Loucy (cell line): ENCODE measurements at regions not wholly inside any gene's neighbourhood (a gene's known extent, or its start where the extent isn't known, plus 50 kb on each side); places are given as distances from the start of the nearest gene placed in this dataset.

Experiments used
- H2AFZ ChIP-seq: fragments of 200-600 bp; sonication (generic); 2 replicates; pipeline ENCODE4 v1.6.0; 2016; ENCODE audit warnings: antibody characterized with exemption, mild to moderate bottlenecking, low read length, moderate library complexity
- H3F3A ChIP-seq: fragments of 200-600 bp; 2 replicates; pipeline ENCODE4 v1.6.0; 2016; ENCODE audit warnings: antibody characterized with exemption, low read depth, mild to moderate bottlenecking
- H3K27me3 ChIP-seq: fragments of 200-600 bp; sonication (generic); 2 replicates; pipeline ENCODE4 v1.6.1; 2014; ENCODE audit warnings: low read length, mild to moderate bottlenecking; ENCODE audit not compliant: insufficient read depth, poor library complexity, severe bottlenecking
- H3K36me3 ChIP-seq: fragments of 200-600 bp; sonication (generic); 2 replicates; pipeline ENCODE4 v1.6.1; 2016; ENCODE audit warnings: low read length; ENCODE audit not compliant: insufficient read depth
- H3K4me1 ChIP-seq: fragments of 200-600 bp; sonication (generic); 2 replicates; pipeline ENCODE4 v1.5.1; 2014; ENCODE audit warnings: low read length, mild to moderate bottlenecking; ENCODE audit not compliant: insufficient read depth, poor library complexity, severe bottlenecking
- H3K4me2 ChIP-seq: fragments of 200-600 bp; sonication (generic); 2 replicates; pipeline ENCODE4 v1.6.0; 2014; ENCODE audit warnings: antibody characterized with exemption, low read length, low read depth, mild to moderate bottlenecking; ENCODE audit not compliant: poor library complexity, severe bottlenecking
- H3K4me3 ChIP-seq: fragments of 200-600 bp; sonication (generic); 2 replicates; pipeline ENCODE4 v1.5.1; 2014; ENCODE audit warnings: low read length, mild to moderate bottlenecking, mixed read lengths; ENCODE audit not compliant: poor library complexity, severe bottlenecking
- H3K79me2 ChIP-seq: fragments of 200-600 bp; sonication (generic); 2 replicates; pipeline ENCODE4 v1.6.1; 2014; ENCODE audit warnings: low read length; ENCODE audit not compliant: insufficient read depth
- H3K9ac ChIP-seq: fragments of 200-600 bp; sonication (generic); 2 replicates; pipeline ENCODE4 v1.6.0; 2014; ENCODE audit warnings: mild to moderate bottlenecking, low read depth, low read length, moderate library complexity; ENCODE audit not compliant: poor library complexity, severe bottlenecking
- H3K9me2 ChIP-seq: fragments of 200-600 bp; sonication (generic); replicated peaks from 2 replicates; pipeline ENCODE4 v1.6.1; 2016; ENCODE audit warnings: low read depth, low read length, mixed read lengths
- H3K9me3 ChIP-seq: fragments of 200-600 bp; sonication (generic); 2 replicates; pipeline ENCODE4 v1.6.1; 2014; ENCODE audit warnings: mild to moderate bottlenecking, antibody characterized with exemption, low read length, low read depth; ENCODE audit not compliant: insufficient read depth
- H4K20me1 ChIP-seq: fragments of 200-600 bp; sonication (generic); 2 replicates; pipeline ENCODE4 v1.6.0; 2014; ENCODE audit warnings: antibody characterized with exemption, low read length, mild to moderate bottlenecking; ENCODE audit not compliant: insufficient read depth, poor library complexity, severe bottlenecking
- EZH2phosphoT487 ChIP-seq: fragments of 200-600 bp; IDR thresholded peaks from 2 replicates; pipeline ENCODE4 v1.6.1; 2018; ENCODE audit warnings: antibody characterized with exemption, mild to moderate bottlenecking, moderate library complexity, borderline replicate concordance
- TF ChIP-seq, protein P1 (sequence below): fragments of 200-600 bp; sonication (generic); conservative IDR thresholded peaks from 2 replicates; pipeline ENCODE4 v1.5.1; 2014; ENCODE audit warnings: mild to moderate bottlenecking, antibody characterized with exemption, low read length

GRCh38 chr2:22769497-22769896 is 615.5 kb upstream of the KLHL29 start:
- H3K36me3 ChIP-seq = no peaks in the 10 kb centered on the region
- H3K4me2 ChIP-seq = no peak overlapping the region
- no peak overlapping the region for H2AFZ ChIP-seq
- TF ChIP-seq EZH2phosphoT487 = no peak
- TF ChIP-seq, protein P1, sequence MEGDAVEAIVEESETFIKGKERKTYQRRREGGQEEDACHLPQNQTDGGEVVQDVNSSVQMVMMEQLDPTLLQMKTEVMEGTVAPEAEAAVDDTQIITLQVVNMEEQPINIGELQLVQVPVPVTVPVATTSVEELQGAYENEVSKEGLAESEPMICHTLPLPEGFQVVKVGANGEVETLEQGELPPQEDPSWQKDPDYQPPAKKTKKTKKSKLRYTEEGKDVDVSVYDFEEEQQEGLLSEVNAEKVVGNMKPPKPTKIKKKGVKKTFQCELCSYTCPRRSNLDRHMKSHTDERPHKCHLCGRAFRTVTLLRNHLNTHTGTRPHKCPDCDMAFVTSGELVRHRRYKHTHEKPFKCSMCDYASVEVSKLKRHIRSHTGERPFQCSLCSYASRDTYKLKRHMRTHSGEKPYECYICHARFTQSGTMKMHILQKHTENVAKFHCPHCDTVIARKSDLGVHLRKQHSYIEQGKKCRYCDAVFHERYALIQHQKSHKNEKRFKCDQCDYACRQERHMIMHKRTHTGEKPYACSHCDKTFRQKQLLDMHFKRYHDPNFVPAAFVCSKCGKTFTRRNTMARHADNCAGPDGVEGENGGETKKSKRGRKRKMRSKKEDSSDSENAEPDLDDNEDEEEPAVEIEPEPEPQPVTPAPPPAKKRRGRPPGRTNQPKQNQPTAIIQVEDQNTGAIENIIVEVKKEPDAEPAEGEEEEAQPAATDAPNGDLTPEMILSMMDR = no peak
- no peaks in the 10 kb centered on the region for H3F3A ChIP-seq
- no peaks in the 10 kb centered on the region for H3K9me2 ChIP-seq
- H3K79me2 ChIP-seq = no peaks in the 10 kb centered on the region
- no peak overlapping the region for H3K9ac ChIP-seq
- no peaks in the 10 kb centered on the region for H3K9me3 ChIP-seq
- no peaks in the 10 kb centered on the region for H4K20me1 ChIP-seq
- no peaks in the 10 kb centered on the region for H3K27me3 ChIP-seq
- H3K4me3 ChIP-seq = no peak overlapping the region
- no peaks in the 10 kb centered on the region for H3K4me1 ChIP-seq

- TF ChIP-seq EZH2phosphoT487 = no peak
- TF ChIP-seq, protein P1 = no peak
- Histone ChIP-seq H3K4me2 (no peak overlapping the region), H2AFZ (no peak overlapping the region), H3K4me3 (no peak overlapping the region), H3K9me2 (no peaks in the 10 kb centered on the region), H3K27me3 (no peaks in the 10 kb centered on the region), H3K4me1 (no peaks in the 10 kb centered on the region), H4K20me1 (no peaks in the 10 kb centered on the region), H3K36me3 (no peaks in the 10 kb centered on the region), H3K9ac (no peak overlapping the region), H3K79me2 (no peaks in the 10 kb centered on the region), H3K9me3 (no peaks in the 10 kb centered on the region), H3F3A (no peaks in the 10 kb centered on the region)
These were observed 600.4 kb upstream of the KLHL29 start for GRCh38 chr2:22784566-22784965.

DNA sequence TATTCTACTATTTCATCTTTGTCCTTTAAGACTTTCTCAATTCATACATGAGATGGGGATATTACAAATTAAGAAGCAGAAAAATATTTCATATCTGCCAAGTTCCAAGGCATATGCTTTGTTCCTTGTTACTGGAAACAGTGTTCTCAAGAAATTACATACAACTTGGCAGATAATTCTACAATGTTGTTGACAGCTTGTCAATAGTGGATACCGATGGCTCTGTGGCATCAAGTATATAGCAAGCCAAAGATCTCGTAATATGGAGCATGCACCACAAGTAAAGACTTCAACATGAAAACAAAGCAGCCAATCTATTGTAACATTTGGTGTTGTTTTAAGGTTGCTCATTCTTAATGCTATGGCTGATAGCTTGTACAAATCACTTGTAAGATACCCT is 598.2 kb upstream of the KLHL29 start:
- H2AFZ ChIP-seq = no peak overlapping the region
- H4K20me1 ChIP-seq = no peaks in the 10 kb centered on the region
- no peaks in the 10 kb centered on the region; the same call in 1 of the 2 replicates for H3K9me3 ChIP-seq
- no peaks in the 10 kb centered on the region for H3K4me1 ChIP-seq
- no peaks in the 10 kb centered on the region for H3K36me3 ChIP-seq
- TF ChIP-seq, protein P1 = no peak
- no peak overlapping the region for H3K9ac ChIP-seq
- H3K79me2 ChIP-seq = no peaks in the 10 kb centered on the region
- no peak overlapping the region for H3K4me3 ChIP-seq
- no peaks in the 10 kb centered on the region for H3F3A ChIP-seq
- H3K4me2 ChIP-seq = no peak overlapping the region
- H3K27me3 ChIP-seq = no peaks in the 10 kb centered on the region
- H3K9me2 ChIP-seq = no peaks in the 10 kb centered on the region
